ENCODE measurements at regions not wholly inside any gene's neighbourhood (a gene's known extent, or its start where the extent isn't known, plus 50 kb on each side); places are given as distances from the start of the nearest gene placed in this dataset.

- TF ChIP-seq CTCF (IDR thresholded peaks at IDR 0.05; ENCODE audit: low read depth, low read length) (no peak), EZH2phosphoT487 (IDR thresholded peaks at IDR 0.05; ENCODE audit: low read depth) (no peak)
Observed at GRCh38 chr5:104305602-104306001, 743.0 kb upstream of the NUDT12 start.
